GM19351 (cell line): ENCODE measurements at regions not wholly inside any gene's neighbourhood (a gene's known extent, or its start where the extent isn't known, plus 50 kb on each side); places are given as distances from the start of the nearest gene placed in this dataset.

ENCODE experiments used
- ATAC-seq: cut with Tn5 transposase; IDR thresholded peaks from one replicate; pipeline ENCODE4 v1.9.1; 2021; ENCODE audit warnings: mild to moderate bottlenecking, moderate library complexity; ENCODE audit not compliant: unreplicated experiment

- ATAC-seq, result no peak
These were observed 61.8 kb upstream of the PTPRD start for GRCh38 chr9:10674586-10674985.

DNA sequence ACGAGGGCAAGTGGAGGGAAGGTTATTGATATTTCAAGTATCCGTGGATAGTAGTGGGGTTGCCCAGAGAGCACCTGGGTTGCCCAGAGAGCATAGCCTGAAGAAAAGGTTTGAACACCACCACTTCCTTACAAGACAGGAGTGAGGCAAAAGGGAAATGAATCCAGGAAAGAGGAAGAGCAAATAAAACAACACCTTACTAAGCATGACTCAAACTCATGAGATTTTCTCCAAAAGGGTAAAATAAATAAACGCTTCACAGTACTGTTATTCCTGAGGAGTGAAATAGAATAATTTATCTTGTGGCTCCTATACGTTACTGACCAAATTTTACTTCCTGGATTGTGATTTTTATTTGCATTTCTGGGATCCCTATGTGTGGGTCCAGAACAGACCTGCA is 65.2 kb upstream of the PTPRD start:
- ATAC-seq, result no peak

DNA sequence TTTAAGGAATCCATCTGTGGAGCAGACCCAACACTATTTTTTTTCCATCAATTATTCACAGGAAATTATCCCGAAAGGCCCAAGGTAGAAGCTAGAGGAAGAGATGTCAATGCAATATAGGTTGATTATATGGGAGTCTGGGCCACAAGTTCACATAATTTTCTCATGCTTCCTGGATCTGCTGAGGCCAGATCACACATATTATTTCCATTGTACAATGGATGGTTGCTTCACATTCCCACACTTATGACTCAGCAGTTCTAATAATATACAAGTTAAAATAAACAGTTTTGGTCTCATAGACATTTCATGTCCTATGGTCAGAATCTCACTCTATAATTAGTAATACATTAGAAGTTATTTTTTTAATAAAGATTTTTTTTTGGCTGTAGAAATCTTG is 66.0 kb upstream of the PTPRD start:
- ATAC-seq, result no peak

- ATAC-seq, result no peak
These were observed 74.1 kb upstream of the PTPRD start for GRCh38 chr9:10686943-10687342.

- ATAC-seq, result no peak
These were observed 77.7 kb upstream of the PTPRD start for GRCh38 chr9:10690546-10690945.

DNA sequence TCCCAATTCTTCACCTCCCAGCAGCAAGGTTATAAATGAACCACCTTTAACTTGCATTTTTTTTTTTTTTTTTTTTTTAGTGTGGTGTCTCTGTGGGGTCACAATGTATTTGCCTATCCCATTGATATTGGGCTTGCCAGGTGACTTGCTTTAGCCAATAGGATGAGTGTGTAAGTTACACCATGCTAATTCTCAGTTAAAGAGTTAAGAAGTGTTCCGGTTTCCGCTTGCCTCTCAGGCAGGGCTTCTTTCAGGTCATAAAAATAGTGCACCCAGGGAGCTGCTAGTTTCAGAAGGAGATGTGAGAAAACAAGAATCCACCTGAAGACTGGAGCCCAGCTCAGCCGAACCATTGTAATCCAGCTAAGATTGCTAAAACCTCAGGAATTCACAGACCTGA is 84.2 kb upstream of the PTPRD start:
- no peak for ATAC-seq

- ATAC-seq, result no peak
These were observed 87.5 kb upstream of the PTPRD start for GRCh38 chr9:10700291-10700690.

GRCh38 chr9:10700915-10701314 is 88.1 kb upstream of the PTPRD start:
- no peak for ATAC-seq

DNA sequence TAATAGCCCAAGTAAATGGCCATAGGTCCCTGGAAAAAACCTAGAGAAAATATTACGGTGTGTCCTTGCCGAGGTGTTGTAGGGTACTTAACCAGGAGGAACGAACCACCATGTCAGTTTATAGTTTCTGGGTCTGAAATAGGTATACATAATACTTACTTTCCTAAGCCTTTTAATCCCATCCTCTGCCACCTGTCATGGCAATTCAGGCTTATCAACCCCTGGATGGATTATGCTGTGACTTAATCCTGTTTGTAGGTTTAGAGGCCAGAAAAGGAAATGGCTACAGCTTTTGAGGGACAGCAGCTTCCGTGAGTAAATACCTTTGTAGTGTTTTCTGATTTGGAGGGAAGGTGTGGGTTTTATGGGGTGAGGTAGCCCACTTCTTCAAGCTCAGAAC is 89.1 kb upstream of the PTPRD start:
- no peak for ATAC-seq

GRCh38 chr9:10703139-10703538 is 90.3 kb upstream of the PTPRD start:
- no peak for ATAC-seq

GRCh38 chr9:10704720-10705119 is 91.9 kb upstream of the PTPRD start:
- no peak for ATAC-seq

GRCh38 chr9:10705383-10705782 is 92.6 kb upstream of the PTPRD start:
- no peak for ATAC-seq

GRCh38 chr9:10706788-10707187 is 94.0 kb upstream of the PTPRD start:
- no peak for ATAC-seq

DNA sequence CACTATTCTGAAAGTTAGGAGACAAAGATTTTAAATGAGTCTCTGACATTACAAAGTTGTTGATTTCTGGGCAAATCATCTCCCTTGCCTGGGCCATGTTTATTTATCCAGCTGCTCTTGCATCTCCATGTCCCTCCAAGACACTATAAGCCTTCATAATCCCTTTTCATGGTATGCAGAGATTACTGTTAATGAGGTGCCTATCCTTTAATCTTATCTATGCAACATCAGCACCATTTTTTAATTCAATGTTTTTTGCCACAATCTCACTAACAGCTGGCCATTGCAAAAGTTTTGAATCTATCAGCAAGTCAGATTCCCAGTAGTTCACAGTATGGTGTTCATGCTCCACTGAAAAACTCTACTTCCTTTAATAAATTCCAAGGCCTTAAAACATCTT is 108.5 kb upstream of the PTPRD start:
- no peak for ATAC-seq

- ATAC-seq, result no peak
These were observed 116.4 kb upstream of the PTPRD start for GRCh38 chr9:10729213-10729612.

DNA sequence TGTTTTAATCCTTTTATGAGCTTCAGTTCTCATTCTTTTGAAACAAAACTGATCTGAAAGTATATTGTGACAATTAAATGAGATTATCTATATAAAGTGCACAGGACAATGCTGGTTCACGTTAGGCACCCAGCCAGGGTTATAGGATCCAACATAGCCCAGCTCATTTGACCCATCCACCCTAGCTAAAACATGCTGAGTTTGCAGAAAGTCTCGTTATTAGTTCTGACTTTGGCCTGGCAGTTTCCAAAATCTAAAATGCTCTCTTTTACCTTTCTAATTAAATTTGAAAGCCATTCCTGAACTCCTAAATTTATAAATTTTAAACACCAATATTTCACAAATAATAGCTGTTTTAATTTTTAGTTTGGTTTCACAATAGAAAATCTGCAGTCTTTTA is 131.9 kb upstream of the PTPRD start:
- ATAC-seq, result no peak

DNA sequence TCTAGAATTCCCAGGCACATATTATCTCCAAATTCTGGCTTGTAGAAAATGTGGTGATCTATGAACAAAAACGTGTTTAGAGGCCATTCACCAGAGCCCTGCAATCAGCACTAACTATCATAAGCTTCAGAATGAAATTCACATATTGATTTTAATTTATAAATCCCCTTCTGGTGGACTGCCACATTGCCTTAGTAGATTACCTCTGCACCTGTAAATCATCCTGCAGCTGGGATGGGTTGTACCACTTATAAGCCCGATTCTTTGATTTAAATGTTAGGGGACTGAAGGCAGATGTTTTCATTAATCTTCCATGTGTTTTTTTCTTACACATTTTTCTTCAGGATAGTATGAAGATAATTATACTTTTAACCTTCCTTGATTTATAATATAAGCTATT is 140.7 kb upstream of the PTPRD start:
- no peak for ATAC-seq

- no peak for ATAC-seq
These were observed 151.7 kb upstream of the PTPRD start for GRCh38 chr9:10764481-10764880.

DNA sequence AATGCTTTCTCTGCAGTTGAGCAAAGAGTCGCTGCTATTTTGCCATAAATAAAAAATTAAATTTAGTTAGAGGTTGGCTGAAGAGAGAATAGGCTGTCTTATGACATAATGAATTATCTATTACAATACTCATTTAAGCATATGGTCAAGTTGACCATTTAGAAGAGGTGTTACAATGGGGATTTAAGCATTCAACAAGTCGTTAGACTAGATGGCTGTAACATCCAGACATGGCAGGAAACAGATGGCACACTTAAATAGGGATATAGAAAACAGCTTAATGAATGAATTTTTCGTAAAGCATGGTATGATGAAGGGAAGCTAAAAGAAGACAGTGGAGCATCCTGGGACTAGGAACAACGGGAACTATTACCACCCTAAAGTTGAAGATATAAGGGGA is 160.3 kb upstream of the PTPRD start:
- no peak for ATAC-seq

DNA sequence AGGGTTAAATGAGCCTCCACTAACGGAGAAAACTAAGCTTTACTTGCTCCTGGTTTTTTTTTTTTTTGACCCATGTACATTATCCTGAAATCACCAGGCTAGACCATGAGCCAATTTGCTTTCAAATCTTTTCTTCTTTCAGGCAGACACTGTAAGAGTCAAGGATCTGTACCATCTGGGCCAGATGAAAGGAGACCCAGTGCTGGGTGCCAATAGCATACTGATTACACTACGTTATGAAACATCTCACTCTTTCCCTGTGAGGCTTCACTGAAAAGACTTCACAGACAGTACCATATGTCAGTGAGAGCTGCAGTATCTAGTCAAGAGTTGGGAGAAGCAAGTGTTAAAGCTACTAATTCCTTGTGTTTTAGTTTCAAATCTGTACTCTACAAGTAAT is 161.2 kb upstream of the PTPRD start:
- ATAC-seq, result no peak

DNA sequence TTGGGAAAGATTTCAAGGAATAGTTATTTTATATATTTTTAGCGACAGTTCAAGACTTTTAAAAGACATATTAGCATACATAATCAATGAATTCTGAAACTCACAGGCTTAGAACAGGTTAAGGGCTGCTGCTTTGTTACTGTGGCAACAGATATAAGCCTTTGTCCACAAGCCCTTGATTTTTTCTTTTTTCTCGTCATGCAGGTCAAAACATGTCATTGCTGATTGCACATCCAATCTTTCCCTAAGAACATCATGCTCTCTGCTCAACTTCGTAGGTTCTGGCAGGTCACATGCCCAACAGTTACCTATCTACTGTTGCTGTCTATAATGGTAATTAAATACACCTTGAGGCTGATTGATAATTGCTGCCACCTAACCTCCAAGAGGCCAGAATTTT is 172.5 kb upstream of the PTPRD start:
- no peak for ATAC-seq

DNA sequence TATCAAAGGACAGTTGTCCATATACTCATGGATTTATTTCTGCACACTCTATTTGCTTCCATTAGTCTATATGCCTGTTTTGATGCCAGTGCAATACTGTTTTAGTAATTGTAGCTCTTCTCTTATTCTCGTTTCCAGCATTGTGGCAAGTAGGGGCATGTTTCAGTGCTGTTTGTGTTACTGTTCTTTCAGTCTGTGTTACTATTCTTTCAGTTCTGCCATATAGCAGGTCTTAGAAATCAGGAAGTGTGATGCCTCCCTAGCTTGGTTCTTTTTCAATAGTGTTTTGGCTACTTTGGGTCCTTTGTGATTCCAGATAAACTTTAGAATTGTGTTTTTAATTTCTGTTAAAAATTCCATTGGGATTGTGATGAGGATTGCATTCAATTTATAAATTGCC is 180.5 kb upstream of the PTPRD start:
- no peak for ATAC-seq

DNA sequence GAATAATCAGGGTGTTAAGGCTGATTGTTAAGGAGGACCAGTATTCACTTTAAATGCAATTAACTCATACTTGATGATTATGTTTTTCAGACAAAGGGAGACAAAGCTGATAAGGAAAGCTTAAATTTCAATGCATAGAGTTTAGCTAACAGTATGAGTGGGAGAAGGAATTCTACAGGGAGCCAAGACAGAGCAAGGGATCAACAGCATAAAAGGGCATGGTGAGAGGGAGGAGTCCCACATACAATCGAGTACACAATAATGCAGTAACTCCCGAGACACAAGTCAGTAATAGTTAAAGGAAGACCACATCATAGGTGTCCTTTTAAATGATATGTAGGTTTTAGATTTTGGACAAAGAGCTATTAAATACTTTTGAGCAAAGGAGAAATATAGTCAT is 191.7 kb upstream of the PTPRD start:
- ATAC-seq, result no peak

DNA sequence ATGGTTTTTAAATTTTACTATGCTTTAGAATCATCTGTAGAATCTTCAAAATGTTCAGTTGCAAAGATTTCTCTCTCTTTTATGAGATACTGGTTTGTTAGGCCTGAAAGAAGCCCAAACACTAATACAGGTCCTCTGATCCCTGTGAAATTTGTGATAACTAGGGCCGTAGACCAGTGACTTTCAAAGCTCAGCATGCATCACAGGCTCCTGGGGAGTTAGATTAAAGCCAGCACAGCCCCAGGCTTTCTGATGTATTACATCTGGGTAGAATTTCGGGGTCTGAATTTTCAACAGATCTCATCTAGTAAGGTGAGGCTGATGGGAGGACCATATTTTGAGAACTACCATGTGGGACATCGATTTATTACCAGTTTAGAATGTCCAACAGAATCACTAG is 194.1 kb upstream of the PTPRD start:
- ATAC-seq, result no peak
